HepG2 (cell line): ENCODE measurements at regions not wholly inside any gene's neighbourhood (a gene's known extent, or its start where the extent isn't known, plus 50 kb on each side); places are given as distances from the start of the nearest gene placed in this dataset.

ENCODE experiments used
- ATAC-seq: fragments of 200-7000 bp; cut with Tn5 transposase; 3 replicates; pipeline ENCODE4 v1.9.1; 2020; ENCODE audit warnings: mild to moderate bottlenecking, moderate library complexity
- BruUV-seq: library from RNA; stranded (reverse); fragments of 400-500 nt; replicated peaks from 2 replicates; lab custom pipeline; 2021; lab: Mats Ljungman, UMichigan
- CTCF ChIA-PET: fragments of 300-600 bp; formaldehyde crosslinking; extraction: SDS; loops from one replicate; lab custom pipeline; 2021; ENCODE audit warnings: low total read pairs, inconsistent platforms, low intra/inter-chr PET ratio; lab: Yijun Ruan, JAX
- POLR2A ChIA-PET: fragments of 350-600 bp; sonication (Branson Sonifier 250); formaldehyde crosslinking; loops from one replicate; lab custom pipeline; 2020; ENCODE audit warnings: antibody characterized with exemption, inconsistent platforms; lab: Yijun Ruan, JAX
- DNase-seq: peaks from one replicate; pipeline ENCODE4 v3.0.0-alpha.2; 2015; ENCODE audit warnings: low spot score
- FAIRE-seq: peaks from 3 replicates; lab custom pipeline; 2011; peaks lifted over from hg19 to GRCh38; lab: Jason Lieb, UNC
- H2AFZ ChIP-seq: one replicate; pipeline ENCODE4 v1.6.1; 2011; ENCODE audit warnings: low read length, inconsistent platforms
- H3K27ac ChIP-seq: fragments of 300-600 bp; 3 replicates; pipeline ENCODE4 v1.8.0; 2011; ENCODE audit warnings: mixed run types, mild to moderate bottlenecking, mixed read lengths, low read length, inconsistent platforms; ENCODE audit not compliant: insufficient read depth; ENCODE audit errors: extremely low read length
- H3K27me3 ChIP-seq, 2 experiments: fragments of 200-600 bp in 1 of 2; 2 replicates in 1 of 2; 3 replicates in 1 of 2; pipeline versions ENCODE4 v1.6.0 to v1.8.0; 2011; ENCODE audit warnings: low read length in 2 of 2, mild to moderate bottlenecking in 2 of 2, moderate library complexity in 2 of 2, inconsistent platforms in 1 of 2; ENCODE audit not compliant: insufficient read depth in 2 of 2, control insufficient read depth in 1 of 2
- H3K36me3 ChIP-seq, 2 experiments: fragments of 200-600 bp in 1 of 2; replicated peaks in 1 of 2; 2 replicates in 1 of 2; 3 replicates in 1 of 2; pipeline versions ENCODE4 v1.5.1 to v1.8.0; 2011; ENCODE audit warnings: low read length in 2 of 2, inconsistent platforms in 1 of 2; ENCODE audit not compliant: insufficient read depth in 2 of 2, control insufficient read depth in 1 of 2
- H3K4me1 ChIP-seq: 2 replicates; pipeline ENCODE4 v1.5.1; 2012; ENCODE audit warnings: low read length, inconsistent platforms; ENCODE audit not compliant: insufficient read depth
- H3K4me2 ChIP-seq: 2 replicates; pipeline ENCODE4 v1.6.0; 2011; ENCODE audit warnings: low read depth, low read length, inconsistent platforms
- H3K4me3 ChIP-seq, 3 experiments: fragments of 200-600 bp in 1 of 3; sonication (generic), shearing (Covaris generic) in 1 of 3; replicated peaks in 1 of 3; 2 replicates each; pipeline ENCODE4 v1.5.1; 2011 to 2016; ENCODE audit warnings: low read length in 3 of 3, inconsistent platforms in 2 of 3, low read depth in 2 of 3, mild to moderate bottlenecking in 2 of 3, control low read depth in 1 of 3, mixed read lengths in 1 of 3; ENCODE audit not compliant: insufficient read depth in 1 of 3
- H3K79me2 ChIP-seq: one replicate; pipeline ENCODE4 v1.6.1; 2011; ENCODE audit warnings: low read length, inconsistent platforms; ENCODE audit not compliant: insufficient read depth
- H3K9ac ChIP-seq: 2 replicates; pipeline ENCODE4 v1.6.0; 2011; ENCODE audit warnings: mild to moderate bottlenecking, low read depth, low read length, inconsistent platforms; ENCODE audit not compliant: insufficient read depth
- H3K9me3 ChIP-seq: 2 replicates; pipeline ENCODE4 v1.5.1; 2012; ENCODE audit warnings: mild to moderate bottlenecking, low read length
- H4K20me1 ChIP-seq: 2 replicates; pipeline ENCODE4 v1.6.0; 2011; ENCODE audit warnings: inconsistent platforms, mild to moderate bottlenecking, low read length, moderate library complexity; ENCODE audit not compliant: insufficient read depth
- CSRNP2 ChIP-seq: sonication (generic); formaldehyde crosslinking; conservative IDR thresholded peaks from 2 replicates; pipeline ENCODE4 v1.8.0; 2022; ENCODE audit warnings: low read depth, missing genetic modification reagents
- DNMT3B ChIP-seq: conservative IDR thresholded peaks from 2 replicates; pipeline ENCODE4 v1.6.1; 2016; ENCODE audit warnings: missing biosample characterization, control low read depth
- HDAC1 ChIP-seq: sonication (generic); formaldehyde crosslinking; IDR thresholded peaks from 2 replicates; pipeline ENCODE4 v1.5.1; 2020; ENCODE audit warnings: mild to moderate bottlenecking, missing genetic modification reagents
- HNRNPK ChIP-seq: fragments of 200-400 bp; formaldehyde crosslinking; IDR thresholded peaks from 2 replicates; pipeline ENCODE4 v1.6.1; 2018; ENCODE audit warnings: low read length, low read depth, moderate library complexity, mild to moderate bottlenecking; ENCODE audit not compliant: poor library complexity, severe bottlenecking
- HOXA9 ChIP-seq: sonication (generic); formaldehyde crosslinking; IDR thresholded peaks from 2 replicates; pipeline ENCODE4 v1.8.1; 2022; ENCODE audit warnings: missing genetic modification reagents, mild to moderate bottlenecking, moderate library complexity, borderline replicate concordance
- MNT ChIP-seq: fragments of 450-650 bp; IDR thresholded peaks from 2 replicates; pipeline ENCODE4 v1.6.1; 2016
- POGZ ChIP-seq: sonication (generic); formaldehyde crosslinking; IDR thresholded peaks from 2 replicates; pipeline ENCODE4 v1.4.0; 2020; ENCODE audit warnings: mild to moderate bottlenecking, missing genetic modification reagents
- SAFB2 ChIP-seq: sonication (generic); formaldehyde crosslinking; IDR thresholded peaks from 2 replicates; pipeline ENCODE4 v1.5.1; 2020; ENCODE audit warnings: missing genetic modification reagents, low read depth, mild to moderate bottlenecking, borderline replicate concordance
- THAP8 ChIP-seq: sonication (generic); formaldehyde crosslinking; IDR thresholded peaks from 2 replicates; pipeline ENCODE4 v1.5.1; 2020; ENCODE audit warnings: missing genetic modification reagents, mild to moderate bottlenecking, borderline replicate concordance
- ZBTB3 ChIP-seq: sonication (generic); formaldehyde crosslinking; IDR thresholded peaks from 2 replicates; pipeline ENCODE4 v1.4.0; 2020; ENCODE audit warnings: low read depth, mild to moderate bottlenecking, moderate library complexity, missing genetic modification reagents, borderline replicate concordance
- ZNF616 ChIP-seq: sonication (generic); formaldehyde crosslinking; IDR thresholded peaks from 2 replicates; pipeline ENCODE4 v1.5.0; 2020; ENCODE audit warnings: low read depth, mild to moderate bottlenecking, missing genetic modification reagents
- WGBS: methylation state at CpG from one replicate; pipeline ENCODE4 v1.1.6; 2017; ENCODE audit warnings: low lambda C conversion rate; 5-methylcytosine and 5-hydroxymethylcytosine counted together
- in situ Hi-C: cut with HindIII; loops from 2 replicates; pipeline ENCODE4 v1.10.0; 2017; ENCODE audit warnings: low pct_unique_long_range_greater_than_20kb; ENCODE audit not compliant: extremely low pct_ligation_motif_present
- intact Hi-C: fragments of 100-400 bp; cut with micrococcal nuclease; formaldehyde crosslinking; loops from one replicate; pipeline ENCODE4 v1.10.0; 2022; ENCODE audit not compliant: unreplicated experiment

GRCh38 chr14:54186821-54187763, 209.7 kb upstream of the CDKN3 start:
- POLR2A ChIA-PET = no interaction called here
- CTCF ChIA-PET = no interaction called here
- no peak overlapping the region for H3K9ac ChIP-seq
- H3K36me3 ChIP-seq = no peaks in the 10 kb centered on the region
- no peaks in the 10 kb centered on the region for H4K20me1 ChIP-seq
- FAIRE-seq (no peak), DNase-seq (no peak), ATAC-seq (no peak)
- H3K4me1 ChIP-seq = peaks cover 33% of the 10 kb centered on the region
- no peak overlapping the region for H3K4me3 ChIP-seq
- TF ChIP-seq ZNF616 (CRISPR knock-in tag) = no peak
- no peak for TF ChIP-seq HDAC1 (CRISPR knock-in tag)
- TF ChIP-seq HNRNPK = peak; percentile 37
- no peak for TF ChIP-seq CSRNP2 (CRISPR knock-in tag)
- TF ChIP-seq SAFB2 (CRISPR knock-in tag) = no peak
- no peak for TF ChIP-seq THAP8 (CRISPR knock-in tag)
- TF ChIP-seq MNT = peak; percentile 45; the same call in 1 of the 2 replicates
- no peak for TF ChIP-seq HOXA9 (CRISPR knock-in tag)
- no peak for TF ChIP-seq ZBTB3
- TF ChIP-seq DNMT3B (CRISPR knock-in tag) = no peak
- TF ChIP-seq POGZ = no peak
- WGBS = 95% methylated on average over 7 of the region's 7 CpGs
- no peak overlapping the region for H3K27ac ChIP-seq
- in situ Hi-C loops (no loop called here), intact Hi-C loops (no loop called here)
- no peaks in the 10 kb centered on the region for H3K9me3 ChIP-seq
- no peaks in the 10 kb centered on the region for H3K27me3 ChIP-seq
- no TSS peak for BruUV-seq
- H2AFZ ChIP-seq = no peak overlapping the region
- H3K4me2 ChIP-seq = no peak overlapping the region
- no peaks in the 10 kb centered on the region for H3K79me2 ChIP-seq
